ENCODE measurements at regions not wholly inside any gene's neighbourhood (a gene's known extent, or its start where the extent isn't known, plus 50 kb on each side); places are given as distances from the start of the nearest gene placed in this dataset.

- intact Hi-C loops (cut with micrococcal nuclease; ENCODE audit: unreplicated experiment), result loop anchor here (1.0 to 2.0 kb wide), 4 partner anchors 120 to 477 kb away; partner anchors contain the start of gene ELAPOR2
- H3K4me1 Mint-ChIP-seq (ENCODE audit: low read depth, unreplicated experiment), result no peaks in the 10 kb centered on the region
- Histone ChIP-seq H3K36me3 (ENCODE audit: control insufficient read depth, insufficient read depth, low read length) (no peaks in the 10 kb centered on the region), H3K4me1 (no peaks in the 10 kb centered on the region), H3K9me3 (no peaks in the 10 kb centered on the region), H3K4me3 (ENCODE audit: low read depth, low read length) (no peak overlapping the region), H3K27me3 (replicated peaks; ENCODE audit: control insufficient read depth, insufficient read depth, low read length) (no peaks in the 10 kb centered on the region)
- TF ChIP-seq, protein P1, sequence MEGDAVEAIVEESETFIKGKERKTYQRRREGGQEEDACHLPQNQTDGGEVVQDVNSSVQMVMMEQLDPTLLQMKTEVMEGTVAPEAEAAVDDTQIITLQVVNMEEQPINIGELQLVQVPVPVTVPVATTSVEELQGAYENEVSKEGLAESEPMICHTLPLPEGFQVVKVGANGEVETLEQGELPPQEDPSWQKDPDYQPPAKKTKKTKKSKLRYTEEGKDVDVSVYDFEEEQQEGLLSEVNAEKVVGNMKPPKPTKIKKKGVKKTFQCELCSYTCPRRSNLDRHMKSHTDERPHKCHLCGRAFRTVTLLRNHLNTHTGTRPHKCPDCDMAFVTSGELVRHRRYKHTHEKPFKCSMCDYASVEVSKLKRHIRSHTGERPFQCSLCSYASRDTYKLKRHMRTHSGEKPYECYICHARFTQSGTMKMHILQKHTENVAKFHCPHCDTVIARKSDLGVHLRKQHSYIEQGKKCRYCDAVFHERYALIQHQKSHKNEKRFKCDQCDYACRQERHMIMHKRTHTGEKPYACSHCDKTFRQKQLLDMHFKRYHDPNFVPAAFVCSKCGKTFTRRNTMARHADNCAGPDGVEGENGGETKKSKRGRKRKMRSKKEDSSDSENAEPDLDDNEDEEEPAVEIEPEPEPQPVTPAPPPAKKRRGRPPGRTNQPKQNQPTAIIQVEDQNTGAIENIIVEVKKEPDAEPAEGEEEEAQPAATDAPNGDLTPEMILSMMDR (IDR thresholded peaks at IDR 0.05; ENCODE audit: insufficient read depth in 1 of 2, low read depth in 1 of 2, low read length in 1 of 2, severe bottlenecking in 1 of 2, unreplicated experiment in 1 of 2), result peak; percentile 60 to 68
- H3K4me3 Mint-ChIP-seq (ENCODE audit: unreplicated experiment), result no peak overlapping the region
- peak; percentile 41 to 74 for DNase-seq
- H3K27me3 Mint-ChIP-seq (ENCODE audit: insufficient read depth, unreplicated experiment), result peaks cover 8% of the 10 kb centered on the region
- no peak overlapping the region for H3K27ac Mint-ChIP-seq (ENCODE audit: unreplicated experiment)
- POLR2A ChIA-PET, result no interaction called here
- BruUV-seq (replicated peaks), result no TSS peak
- CTCF ChIA-PET, result no interaction called here
- no peaks in the 10 kb centered on the region for H3K36me3 Mint-ChIP-seq (ENCODE audit: insufficient read depth, unreplicated experiment)
- H3K9me3 Mint-ChIP-seq (ENCODE audit: unreplicated experiment), result no peaks in the 10 kb centered on the region
Measured at GRCh38 chr7:86939197-86939814, 120.1 kb downstream of the ELAPOR2 start.

- Mint-ChIP-seq H3K27ac (ENCODE audit: unreplicated experiment) (no peak overlapping the region), H3K4me1 (ENCODE audit: low read depth, unreplicated experiment) (no peaks in the 10 kb centered on the region), H3K4me3 (ENCODE audit: unreplicated experiment) (no peak overlapping the region), H3K9me3 (ENCODE audit: unreplicated experiment) (no peaks in the 10 kb centered on the region), H3K27me3 (ENCODE audit: insufficient read depth, unreplicated experiment) (peaks cover 8% of the 10 kb centered on the region), H3K36me3 (ENCODE audit: insufficient read depth, unreplicated experiment) (no peaks in the 10 kb centered on the region)
- Histone ChIP-seq H3K4me3 (ENCODE audit: low read depth, low read length) (no peak overlapping the region), H3K27me3 (replicated peaks; ENCODE audit: control insufficient read depth, insufficient read depth, low read length) (no peaks in the 10 kb centered on the region), H3K4me1 (no peaks in the 10 kb centered on the region), H3K9me3 (no peaks in the 10 kb centered on the region), H3K36me3 (ENCODE audit: control insufficient read depth, insufficient read depth, low read length) (no peaks in the 10 kb centered on the region)
- ChIA-PET POLR2A (no interaction called here), CTCF (no interaction called here)
- intact Hi-C loops (cut with micrococcal nuclease; ENCODE audit: unreplicated experiment), result no loop called here
- TF ChIP-seq, protein P1 (IDR thresholded peaks at IDR 0.05; ENCODE audit: insufficient read depth in 1 of 2, low read depth in 1 of 2, low read length in 1 of 2, severe bottlenecking in 1 of 2, unreplicated experiment in 1 of 2), result no peak
- DNase-seq, result no peak
- no TSS peak for BruUV-seq (replicated peaks)
Measured at GRCh38 chr7:86937363-86937878, 122.0 kb downstream of the ELAPOR2 start.

- H3K27ac Mint-ChIP-seq (ENCODE audit: unreplicated experiment), result no peak overlapping the region
- TF ChIP-seq, protein P1 (IDR thresholded peaks at IDR 0.05; ENCODE audit: insufficient read depth in 1 of 2, low read depth in 1 of 2, low read length in 1 of 2, severe bottlenecking in 1 of 2, unreplicated experiment in 1 of 2), result no peak
Measured at GRCh38 chr7:86933295-86933845, 126.1 kb downstream of the ELAPOR2 start.

More at GRCh38 chr7:86933295-86933845, 126.1 kb downstream of the ELAPOR2 start:
- H3K36me3 Mint-ChIP-seq (ENCODE audit: insufficient read depth, unreplicated experiment), result no peaks in the 10 kb centered on the region
- no peaks in the 10 kb centered on the region for H3K9me3 Mint-ChIP-seq (ENCODE audit: unreplicated experiment)
- DNase-seq, result no peak
- Histone ChIP-seq H3K4me1 (no peaks in the 10 kb centered on the region), H3K27me3 (replicated peaks; ENCODE audit: control insufficient read depth, insufficient read depth, low read length) (no peaks in the 10 kb centered on the region), H3K4me3 (ENCODE audit: low read depth, low read length) (no peak overlapping the region), H3K9me3 (no peaks in the 10 kb centered on the region), H3K36me3 (ENCODE audit: control insufficient read depth, insufficient read depth, low read length) (no peaks in the 10 kb centered on the region)
- H3K4me3 Mint-ChIP-seq (ENCODE audit: unreplicated experiment), result no peak overlapping the region
- CTCF ChIA-PET, result no interaction called here
- POLR2A ChIA-PET, result no interaction called here
- no TSS peak for BruUV-seq (replicated peaks)
- peaks cover 13% of the 10 kb centered on the region for H3K27me3 Mint-ChIP-seq (ENCODE audit: insufficient read depth, unreplicated experiment)
- intact Hi-C loops (cut with micrococcal nuclease; ENCODE audit: unreplicated experiment), result no loop called here
- H3K4me1 Mint-ChIP-seq (ENCODE audit: low read depth, unreplicated experiment), result no peaks in the 10 kb centered on the region

All from Caco-2 (cell line).